GM23338 (cell line): ENCODE measurements at regions not wholly inside any gene's neighbourhood (a gene's known extent, or its start where the extent isn't known, plus 50 kb on each side); places are given as distances from the start of the nearest gene placed in this dataset.

Experiments
- CREB1 ChIP-seq: fragments of 250-450 bp; sonication (Bioruptor Pico); IDR thresholded peaks from 2 replicates; pipeline ENCODE4 v1.5.0; 2020; ENCODE audit warnings: low read depth, mild to moderate bottlenecking, moderate library complexity
- CTCF ChIP-seq, 2 experiments: fragments of 200-600 bp in 1 of 2; sonication (generic) in 1 of 2; conservative IDR thresholded peaks; 2 replicates each; pipeline versions ENCODE4 v1.5.1 to v1.6.1; 2016 to 2017; ENCODE audit warnings: antibody characterized with exemption in 2 of 2, low read depth in 2 of 2, mild to moderate bottlenecking in 2 of 2, moderate library complexity in 1 of 2
- EZH2 ChIP-seq: fragments of 200-600 bp; sonication (generic); IDR thresholded peaks from one replicate; pipeline ENCODE4 v1.8.0; 2017; ENCODE audit warnings: antibody characterized with exemption, mild to moderate bottlenecking, low read depth; ENCODE audit not compliant: unreplicated experiment
- EZH2phosphoT487 ChIP-seq: fragments of 200-600 bp; sonication (generic); IDR thresholded peaks from one replicate; pipeline ENCODE4 v1.8.1; 2018; ENCODE audit warnings: antibody characterized with exemption; ENCODE audit not compliant: unreplicated experiment
- JUNB ChIP-seq: IDR thresholded peaks from one replicate; pipeline ENCODE4 v1.6.1; 2016; ENCODE audit warnings: antibody characterized with exemption; ENCODE audit not compliant: unreplicated experiment
- NANOG ChIP-seq: IDR thresholded peaks from 2 replicates; pipeline ENCODE4 v1.6.1; 2016; ENCODE audit warnings: antibody characterized with exemption, borderline replicate concordance
- POLR2AphosphoS5 ChIP-seq: IDR thresholded peaks from 2 replicates; pipeline ENCODE4 v1.6.1; 2016; ENCODE audit warnings: antibody characterized with exemption, low read depth
- REST ChIP-seq: IDR thresholded peaks from one replicate; pipeline ENCODE4 v1.6.1; 2018; ENCODE audit warnings: antibody characterized with exemption; ENCODE audit not compliant: unreplicated experiment
- STAT1 ChIP-seq: IDR thresholded peaks from one replicate; pipeline ENCODE4 v1.6.1; 2016; ENCODE audit warnings: antibody characterized with exemption; ENCODE audit not compliant: unreplicated experiment
- ZNF114 ChIP-seq: fragments of 250-450 bp; sonication (Bioruptor Pico); IDR thresholded peaks from 2 replicates; pipeline ENCODE4 v1.5.0; 2020; ENCODE audit warnings: mild to moderate bottlenecking, moderate library complexity
- ZNF331 ChIP-seq: fragments of 250-450 bp; sonication (Bioruptor Pico); IDR thresholded peaks from 2 replicates; pipeline ENCODE4 v1.5.0; 2020; ENCODE audit warnings: low read depth, mild to moderate bottlenecking, moderate library complexity
- TF ChIP-seq, protein P1 (sequence below): fragments of 250-450 bp; sonication (Bioruptor Pico); IDR thresholded peaks from 2 replicates; pipeline ENCODE4 v1.5.0; 2020; ENCODE audit warnings: mild to moderate bottlenecking, moderate library complexity

DNA sequence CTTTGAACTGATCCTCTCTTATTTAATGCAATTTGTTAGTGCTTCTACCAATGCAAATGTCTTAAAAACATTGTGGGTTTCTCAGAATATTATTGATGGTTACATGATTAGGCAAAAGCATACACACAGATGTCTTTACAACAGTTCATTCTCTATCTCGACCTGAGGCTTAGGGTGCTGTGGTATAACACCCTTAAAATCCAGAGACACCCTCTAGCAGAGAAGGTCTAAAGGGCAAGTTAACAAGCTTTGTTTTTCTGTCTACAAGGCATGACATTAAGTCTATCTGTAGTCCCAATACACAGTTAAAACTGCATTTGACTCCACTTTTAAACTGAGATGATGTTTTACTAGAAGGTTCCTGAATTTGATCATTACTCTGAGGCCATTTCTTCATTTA lies 518.7 kb upstream of the MEF2C start:
- TF ChIP-seq ZNF114 (CRISPR knock-in tag), result no peak
- TF ChIP-seq POLR2AphosphoS5, result no peak
- no peak for TF ChIP-seq REST
- TF ChIP-seq CTCF (conservative IDR thresholded peaks at IDR 0.05; ENCODE audit: low read depth in 2 of 2), result no peak
- TF ChIP-seq EZH2, result no peak
- no peak for TF ChIP-seq ZNF331 (CRISPR knock-in tag)
- TF ChIP-seq CREB1 (CRISPR knock-in tag), result no peak
- no peak for TF ChIP-seq EZH2phosphoT487
- no peak for TF ChIP-seq JUNB
- TF ChIP-seq STAT1, result no peak
- TF ChIP-seq, protein P1, sequence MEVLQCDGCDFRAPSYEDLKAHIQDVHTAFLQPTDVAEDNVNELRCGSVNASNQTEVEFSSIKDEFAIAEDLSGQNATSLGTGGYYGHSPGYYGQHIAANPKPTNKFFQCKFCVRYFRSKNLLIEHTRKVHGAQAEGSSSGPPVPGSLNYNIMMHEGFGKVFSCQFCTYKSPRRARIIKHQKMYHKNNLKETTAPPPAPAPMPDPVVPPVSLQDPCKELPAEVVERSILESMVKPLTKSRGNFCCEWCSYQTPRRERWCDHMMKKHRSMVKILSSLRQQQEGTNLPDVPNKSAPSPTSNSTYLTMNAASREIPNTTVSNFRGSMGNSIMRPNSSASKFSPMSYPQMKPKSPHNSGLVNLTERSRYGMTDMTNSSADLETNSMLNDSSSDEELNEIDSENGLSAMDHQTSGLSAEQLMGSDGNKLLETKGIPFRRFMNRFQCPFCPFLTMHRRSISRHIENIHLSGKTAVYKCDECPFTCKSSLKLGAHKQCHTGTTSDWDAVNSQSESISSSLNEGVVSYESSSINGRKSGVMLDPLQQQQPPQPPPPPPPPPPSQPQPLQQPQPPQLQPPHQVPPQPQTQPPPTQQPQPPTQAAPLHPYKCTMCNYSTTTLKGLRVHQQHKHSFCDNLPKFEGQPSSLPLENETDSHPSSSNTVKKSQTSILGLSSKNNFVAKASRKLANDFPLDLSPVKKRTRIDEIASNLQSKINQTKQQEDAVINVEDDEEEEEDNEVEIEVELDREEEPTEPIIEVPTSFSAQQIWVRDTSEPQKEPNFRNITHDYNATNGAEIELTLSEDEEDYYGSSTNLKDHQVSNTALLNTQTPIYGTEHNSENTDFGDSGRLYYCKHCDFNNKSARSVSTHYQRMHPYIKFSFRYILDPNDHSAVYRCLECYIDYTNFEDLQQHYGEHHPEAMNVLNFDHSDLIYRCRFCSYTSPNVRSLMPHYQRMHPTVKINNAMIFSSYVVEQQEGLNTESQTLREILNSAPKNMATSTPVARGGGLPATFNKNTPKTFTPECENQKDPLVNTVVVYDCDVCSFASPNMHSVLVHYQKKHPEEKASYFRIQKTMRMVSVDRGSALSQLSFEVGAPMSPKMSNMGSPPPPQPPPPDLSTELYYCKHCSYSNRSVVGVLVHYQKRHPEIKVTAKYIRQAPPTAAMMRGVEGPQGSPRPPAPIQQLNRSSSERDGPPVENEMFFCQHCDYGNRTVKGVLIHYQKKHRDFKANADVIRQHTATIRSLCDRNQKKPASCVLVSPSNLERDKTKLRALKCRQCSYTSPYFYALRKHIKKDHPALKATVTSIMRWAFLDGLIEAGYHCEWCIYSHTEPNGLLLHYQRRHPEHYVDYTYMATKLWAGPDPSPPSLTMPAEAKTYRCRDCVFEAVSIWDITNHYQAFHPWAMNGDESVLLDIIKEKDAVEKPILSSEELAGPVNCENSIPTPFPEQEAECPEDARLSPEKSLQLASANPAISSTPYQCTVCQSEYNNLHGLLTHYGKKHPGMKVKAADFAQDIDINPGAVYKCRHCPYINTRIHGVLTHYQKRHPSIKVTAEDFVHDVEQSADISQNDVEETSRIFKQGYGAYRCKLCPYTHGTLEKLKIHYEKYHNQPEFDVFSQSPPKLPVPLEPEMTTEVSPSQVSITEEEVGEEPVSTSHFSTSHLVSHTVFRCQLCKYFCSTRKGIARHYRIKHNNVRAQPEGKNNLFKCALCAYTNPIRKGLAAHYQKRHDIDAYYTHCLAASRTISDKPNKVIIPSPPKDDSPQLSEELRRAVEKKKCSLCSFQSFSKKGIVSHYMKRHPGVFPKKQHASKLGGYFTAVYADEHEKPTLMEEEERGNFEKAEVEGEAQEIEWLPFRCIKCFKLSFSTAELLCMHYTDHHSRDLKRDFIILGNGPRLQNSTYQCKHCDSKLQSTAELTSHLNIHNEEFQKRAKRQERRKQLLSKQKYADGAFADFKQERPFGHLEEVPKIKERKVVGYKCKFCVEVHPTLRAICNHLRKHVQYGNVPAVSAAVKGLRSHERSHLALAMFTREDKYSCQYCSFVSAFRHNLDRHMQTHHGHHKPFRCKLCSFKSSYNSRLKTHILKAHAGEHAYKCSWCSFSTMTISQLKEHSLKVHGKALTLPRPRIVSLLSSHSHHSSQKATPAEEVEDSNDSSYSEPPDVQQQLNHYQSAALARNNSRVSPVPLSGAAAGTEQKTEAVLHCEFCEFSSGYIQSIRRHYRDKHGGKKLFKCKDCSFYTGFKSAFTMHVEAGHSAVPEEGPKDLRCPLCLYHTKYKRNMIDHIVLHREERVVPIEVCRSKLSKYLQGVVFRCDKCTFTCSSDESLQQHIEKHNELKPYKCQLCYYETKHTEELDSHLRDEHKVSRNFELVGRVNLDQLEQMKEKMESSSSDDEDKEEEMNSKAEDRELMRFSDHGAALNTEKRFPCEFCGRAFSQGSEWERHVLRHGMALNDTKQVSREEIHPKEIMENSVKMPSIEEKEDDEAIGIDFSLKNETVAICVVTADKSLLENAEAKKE (CRISPR knock-in tag), result no peak
- no peak for TF ChIP-seq NANOG
